ENCODE measurements at regions not wholly inside any gene's neighbourhood (a gene's known extent, or its start where the extent isn't known, plus 50 kb on each side); places are given as distances from the start of the nearest gene placed in this dataset.

- Histone ChIP-seq H3K36me3 (ENCODE audit: insufficient read depth, low read length) (no peaks in the 10 kb centered on the region), H4K20me1 (ENCODE audit: insufficient read depth, low read length) (no peaks in the 10 kb centered on the region), H3K79me2 (ENCODE audit: insufficient read depth, low read length) (no peaks in the 10 kb centered on the region), H3F3A (ENCODE audit: insufficient read depth, low read length) (no peaks in the 10 kb centered on the region), H3K4me3 (ENCODE audit: low read depth, low read length, poor library complexity, severe bottlenecking) (no peak overlapping the region), H3K4me1 (ENCODE audit: insufficient read depth, low read length, severe bottlenecking) (no peaks in the 10 kb centered on the region), H3K9me3 (ENCODE audit: low read length) (no peaks in the 10 kb centered on the region), H3K9me2 (ENCODE audit: low read depth, low read length) (no peaks in the 10 kb centered on the region), H2AFZ (ENCODE audit: low read length) (no peak overlapping the region), H3K4me2 (ENCODE audit: low read length) (no peak overlapping the region), H3K27me3 (ENCODE audit: insufficient read depth, low read length) (no peaks in the 10 kb centered on the region), H3K9ac (ENCODE audit: low read length) (no peak overlapping the region), H3K27ac (ENCODE audit: low read depth, low read length, poor library complexity, severe bottlenecking) (no peak overlapping the region)
- TF ChIP-seq, protein P1, sequence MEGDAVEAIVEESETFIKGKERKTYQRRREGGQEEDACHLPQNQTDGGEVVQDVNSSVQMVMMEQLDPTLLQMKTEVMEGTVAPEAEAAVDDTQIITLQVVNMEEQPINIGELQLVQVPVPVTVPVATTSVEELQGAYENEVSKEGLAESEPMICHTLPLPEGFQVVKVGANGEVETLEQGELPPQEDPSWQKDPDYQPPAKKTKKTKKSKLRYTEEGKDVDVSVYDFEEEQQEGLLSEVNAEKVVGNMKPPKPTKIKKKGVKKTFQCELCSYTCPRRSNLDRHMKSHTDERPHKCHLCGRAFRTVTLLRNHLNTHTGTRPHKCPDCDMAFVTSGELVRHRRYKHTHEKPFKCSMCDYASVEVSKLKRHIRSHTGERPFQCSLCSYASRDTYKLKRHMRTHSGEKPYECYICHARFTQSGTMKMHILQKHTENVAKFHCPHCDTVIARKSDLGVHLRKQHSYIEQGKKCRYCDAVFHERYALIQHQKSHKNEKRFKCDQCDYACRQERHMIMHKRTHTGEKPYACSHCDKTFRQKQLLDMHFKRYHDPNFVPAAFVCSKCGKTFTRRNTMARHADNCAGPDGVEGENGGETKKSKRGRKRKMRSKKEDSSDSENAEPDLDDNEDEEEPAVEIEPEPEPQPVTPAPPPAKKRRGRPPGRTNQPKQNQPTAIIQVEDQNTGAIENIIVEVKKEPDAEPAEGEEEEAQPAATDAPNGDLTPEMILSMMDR (IDR thresholded peaks at IDR 0.05; ENCODE audit: low read length): no peak
- no peak for TF ChIP-seq EZH2 (IDR thresholded peaks at IDR 0.05; ENCODE audit: borderline replicate concordance, low read length)
Measured at GRCh38 chr3:73789825-73790444, 165.2 kb upstream of the PDZRN3 start.

GRCh38 chr3:73787620-73788019, 162.9 kb upstream of the PDZRN3 start:
- Histone ChIP-seq H3K9me3 (ENCODE audit: low read length) (no peaks in the 10 kb centered on the region), H3K4me1 (ENCODE audit: insufficient read depth, low read length, severe bottlenecking) (no peaks in the 10 kb centered on the region), H3K4me3 (ENCODE audit: low read depth, low read length, poor library complexity, severe bottlenecking) (no peak overlapping the region), H2AFZ (ENCODE audit: low read length) (no peak overlapping the region), H3K27ac (ENCODE audit: low read depth, low read length, poor library complexity, severe bottlenecking) (no peak overlapping the region), H3K4me2 (ENCODE audit: low read length) (no peak overlapping the region), H3K36me3 (ENCODE audit: insufficient read depth, low read length) (no peaks in the 10 kb centered on the region), H3F3A (ENCODE audit: insufficient read depth, low read length) (no peaks in the 10 kb centered on the region), H3K79me2 (ENCODE audit: insufficient read depth, low read length) (no peaks in the 10 kb centered on the region), H3K9ac (ENCODE audit: low read length) (no peak overlapping the region), H4K20me1 (ENCODE audit: insufficient read depth, low read length) (no peaks in the 10 kb centered on the region), H3K9me2 (ENCODE audit: low read depth, low read length) (no peaks in the 10 kb centered on the region), H3K27me3 (ENCODE audit: insufficient read depth, low read length) (no peaks in the 10 kb centered on the region)
- TF ChIP-seq, protein P1 (IDR thresholded peaks at IDR 0.05; ENCODE audit: low read length): no peak
- no peak for TF ChIP-seq EZH2 (IDR thresholded peaks at IDR 0.05; ENCODE audit: borderline replicate concordance, low read length)

GRCh38 chr3:73786998-73787397, 162.3 kb upstream of the PDZRN3 start:
- Histone ChIP-seq H3K79me2 (ENCODE audit: insufficient read depth, low read length) (no peaks in the 10 kb centered on the region), H3K9ac (ENCODE audit: low read length) (no peak overlapping the region), H3K27me3 (ENCODE audit: insufficient read depth, low read length) (no peaks in the 10 kb centered on the region), H3K9me2 (ENCODE audit: low read depth, low read length) (no peaks in the 10 kb centered on the region), H3K4me2 (ENCODE audit: low read length) (no peak overlapping the region), H2AFZ (ENCODE audit: low read length) (no peak overlapping the region), H4K20me1 (ENCODE audit: insufficient read depth, low read length) (no peaks in the 10 kb centered on the region), H3K9me3 (ENCODE audit: low read length) (no peaks in the 10 kb centered on the region), H3K4me1 (ENCODE audit: insufficient read depth, low read length, severe bottlenecking) (no peaks in the 10 kb centered on the region), H3K4me3 (ENCODE audit: low read depth, low read length, poor library complexity, severe bottlenecking) (no peak overlapping the region), H3F3A (ENCODE audit: insufficient read depth, low read length) (no peaks in the 10 kb centered on the region), H3K36me3 (ENCODE audit: insufficient read depth, low read length) (no peaks in the 10 kb centered on the region), H3K27ac (ENCODE audit: low read depth, low read length, poor library complexity, severe bottlenecking) (no peak overlapping the region)
- TF ChIP-seq, protein P1 (IDR thresholded peaks at IDR 0.05; ENCODE audit: low read length): no peak
- TF ChIP-seq EZH2 (IDR thresholded peaks at IDR 0.05; ENCODE audit: borderline replicate concordance, low read length): no peak
